Central memory CD4-positive, alpha-beta T cell (primary cell): ENCODE measurements at regions not wholly inside any gene's neighbourhood (a gene's known extent, or its start where the extent isn't known, plus 50 kb on each side); places are given as distances from the start of the nearest gene placed in this dataset.

Experiments
- DNase-seq: peaks from one replicate; pipeline ENCODE4 v3.0.0; 2022

DNA sequence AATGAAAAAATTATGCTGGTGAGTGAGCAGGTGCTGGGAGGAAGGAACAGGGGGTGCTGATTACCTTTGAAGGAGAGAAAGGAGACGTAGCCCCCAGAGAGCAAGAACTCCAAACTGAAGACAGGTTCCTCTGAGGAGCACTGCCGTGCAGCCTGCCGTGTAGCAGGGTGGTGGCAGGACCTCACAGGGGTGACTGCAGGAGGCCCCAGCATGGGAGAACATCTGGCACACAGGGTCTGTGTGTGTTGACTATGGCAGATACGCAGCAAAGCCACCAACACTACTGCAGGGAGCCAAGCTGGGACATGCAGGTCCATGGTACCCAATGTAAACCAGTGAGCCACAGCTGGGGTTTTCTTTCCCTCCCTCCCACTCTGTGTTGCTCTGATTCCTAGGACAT lies 192.1 kb upstream of the PDE1C start:
- no peak for DNase-seq

DNA sequence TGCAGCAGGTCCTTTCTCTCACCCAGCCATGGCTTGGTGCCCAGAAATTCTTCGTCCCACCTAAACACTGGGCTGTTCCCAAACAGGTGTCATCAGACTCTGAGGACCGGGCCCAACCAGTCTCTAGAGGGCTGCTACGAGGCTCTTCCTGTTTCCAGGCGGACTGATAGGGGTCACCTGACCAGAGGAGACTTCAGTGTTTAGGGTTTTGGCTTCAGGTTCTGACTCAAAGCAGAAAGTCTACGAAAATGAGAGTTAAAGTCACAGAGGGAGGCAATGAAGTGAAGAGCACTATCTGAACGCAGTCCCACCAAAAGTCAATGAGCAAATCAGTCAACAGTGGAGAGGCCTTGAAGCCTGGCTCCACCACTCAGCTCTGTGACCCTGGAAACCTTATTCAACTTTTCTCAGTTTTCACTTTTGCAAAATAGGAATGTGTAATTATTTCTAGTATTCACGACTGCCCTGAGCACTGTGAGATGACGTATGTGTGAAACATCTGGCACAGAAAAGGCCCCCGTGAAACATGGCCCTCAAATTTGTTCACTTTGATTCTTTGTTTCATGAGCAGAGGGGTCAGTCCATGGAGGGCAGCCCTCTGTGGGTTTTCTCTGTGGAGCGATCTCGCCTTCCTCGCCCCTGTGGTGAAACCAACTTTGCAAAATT lies 189.9 kb upstream of the PDE1C start:
- DNase-seq: no peak

DNA sequence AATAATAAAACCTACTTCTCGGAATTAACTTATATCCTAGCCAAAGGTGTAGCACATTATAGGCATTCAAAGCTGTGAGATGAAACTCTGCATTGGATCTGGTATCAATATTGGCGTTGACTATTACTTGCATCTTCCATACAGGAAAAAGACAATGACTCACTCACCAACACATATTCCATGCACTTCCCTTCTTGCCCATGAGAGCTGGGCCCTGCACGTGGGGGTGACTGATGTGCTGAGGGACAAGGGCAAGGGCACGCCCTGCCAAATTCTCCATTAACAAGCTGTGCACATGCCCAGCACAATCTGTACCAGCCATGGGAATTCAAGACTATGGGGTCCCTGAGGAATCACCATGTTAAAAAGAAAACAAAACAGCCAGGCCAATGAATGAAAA lies 188.1 kb upstream of the PDE1C start:
- no peak for DNase-seq

DNA sequence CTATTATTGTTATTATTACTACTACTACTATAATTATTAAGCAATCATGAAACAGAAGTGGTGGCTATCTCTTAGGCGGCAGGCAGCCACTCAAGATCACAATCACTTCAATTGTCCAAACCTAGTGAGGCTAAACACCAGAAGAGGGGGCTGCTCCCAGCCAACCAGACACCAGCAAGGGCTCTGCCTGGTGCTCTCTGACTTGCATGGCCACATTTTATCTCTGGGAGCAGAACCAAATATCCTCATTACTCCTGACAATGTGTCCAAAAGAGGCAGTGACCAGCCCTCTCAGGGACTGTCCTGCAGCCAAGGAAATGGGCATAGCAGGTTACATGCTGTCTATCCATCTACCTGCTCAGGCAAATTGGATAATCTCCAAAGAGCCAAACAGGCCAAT lies 187.4 kb upstream of the PDE1C start:
- no peak for DNase-seq

DNA sequence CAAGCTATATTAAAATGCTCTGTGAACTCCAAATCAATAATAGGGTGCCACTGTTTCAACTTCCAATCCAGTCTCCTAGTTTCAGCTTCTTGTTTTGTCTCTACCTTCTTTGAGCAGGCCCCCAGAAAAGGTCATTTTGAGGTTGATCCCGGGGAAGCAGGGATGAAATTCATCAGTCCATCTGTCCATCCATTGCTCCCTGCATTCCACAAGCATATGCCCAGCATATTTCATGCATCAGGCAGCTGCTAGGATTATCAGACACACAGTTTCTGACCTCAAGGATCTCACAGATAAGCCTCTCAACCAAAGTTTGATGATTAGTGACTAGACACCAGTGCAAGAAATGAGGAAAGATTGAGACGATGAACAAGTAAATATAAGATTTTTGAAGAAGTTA lies 186.6 kb upstream of the PDE1C start:
- no peak for DNase-seq

DNA sequence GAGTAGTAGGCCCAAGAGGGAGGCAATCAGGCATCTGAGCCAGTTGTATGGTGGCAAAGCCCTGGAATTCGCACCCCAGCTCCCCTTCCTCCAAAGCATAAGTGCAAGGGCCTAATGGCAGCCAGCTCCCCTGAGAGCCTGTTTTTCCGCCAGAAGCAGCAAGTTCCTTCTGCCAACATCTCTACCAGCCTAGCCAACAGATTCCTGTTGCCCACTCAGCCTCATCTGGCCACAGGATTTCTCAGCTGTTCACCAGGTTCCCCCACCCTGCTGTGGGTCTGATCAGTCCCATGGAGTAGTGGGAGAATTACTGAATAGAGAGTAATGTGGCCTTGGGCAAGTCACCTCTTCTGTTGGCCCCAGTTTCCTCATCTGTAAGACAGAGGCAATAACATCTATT lies 186.2 kb upstream of the PDE1C start:
- DNase-seq: no peak

DNA sequence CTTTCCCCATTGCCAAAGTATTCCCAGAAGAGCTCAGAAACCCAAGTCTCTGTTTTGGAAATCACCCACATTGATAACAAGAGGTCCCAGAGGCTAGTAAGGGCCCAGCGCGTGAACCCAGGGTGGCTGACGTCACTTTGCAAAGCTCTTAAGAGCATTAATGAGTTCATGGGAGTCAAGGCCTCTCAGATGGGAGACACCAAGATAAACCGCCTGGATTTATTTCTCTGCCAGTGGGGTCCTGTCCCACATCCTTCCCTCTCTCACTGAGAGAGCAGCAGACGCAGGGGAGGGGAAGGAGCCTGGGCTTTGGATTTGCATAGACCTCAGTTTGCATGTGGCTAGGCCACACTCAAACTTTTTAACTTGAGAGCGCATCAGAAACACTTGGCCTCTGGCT lies 184.8 kb upstream of the PDE1C start:
- DNase-seq: no peak

DNA sequence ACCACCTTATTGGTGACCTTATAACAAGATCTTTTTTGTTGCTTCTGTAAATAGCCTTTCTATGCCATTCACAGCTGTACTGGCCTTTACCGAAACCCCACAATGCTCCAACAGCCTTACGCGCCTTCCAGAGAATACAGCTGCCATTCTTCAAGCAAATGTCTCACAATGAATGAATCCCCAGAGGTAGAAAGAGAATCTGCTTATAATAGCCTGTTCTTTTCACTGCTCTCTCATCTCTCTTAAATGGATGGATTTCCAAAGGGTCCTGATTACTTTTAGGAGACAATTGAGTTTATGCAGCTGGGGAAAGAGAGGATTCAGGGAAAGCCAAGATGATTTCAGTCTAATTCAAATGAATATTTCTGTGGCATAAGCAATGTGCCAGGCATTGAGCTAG lies 183.1 kb upstream of the PDE1C start:
- DNase-seq: no peak

DNA sequence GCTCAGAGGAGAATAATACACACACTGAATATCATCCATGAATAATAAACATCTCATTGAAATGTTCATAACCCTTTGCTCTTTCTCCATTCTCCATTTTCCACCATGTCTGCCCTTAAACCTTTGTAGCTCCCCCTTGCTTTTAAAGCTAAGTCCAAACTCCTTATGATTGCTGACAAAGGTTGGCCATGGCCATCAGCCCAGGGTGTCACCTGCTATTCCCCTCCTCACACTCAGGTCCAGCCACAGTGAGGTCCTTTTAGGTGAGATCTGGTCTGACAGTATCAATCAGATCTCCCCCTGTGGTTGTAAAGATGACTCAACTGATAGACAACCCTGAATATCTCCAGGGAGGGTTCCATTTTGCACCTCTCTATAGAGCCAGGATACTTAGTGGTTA lies 181.5 kb upstream of the PDE1C start:
- no peak for DNase-seq

DNA sequence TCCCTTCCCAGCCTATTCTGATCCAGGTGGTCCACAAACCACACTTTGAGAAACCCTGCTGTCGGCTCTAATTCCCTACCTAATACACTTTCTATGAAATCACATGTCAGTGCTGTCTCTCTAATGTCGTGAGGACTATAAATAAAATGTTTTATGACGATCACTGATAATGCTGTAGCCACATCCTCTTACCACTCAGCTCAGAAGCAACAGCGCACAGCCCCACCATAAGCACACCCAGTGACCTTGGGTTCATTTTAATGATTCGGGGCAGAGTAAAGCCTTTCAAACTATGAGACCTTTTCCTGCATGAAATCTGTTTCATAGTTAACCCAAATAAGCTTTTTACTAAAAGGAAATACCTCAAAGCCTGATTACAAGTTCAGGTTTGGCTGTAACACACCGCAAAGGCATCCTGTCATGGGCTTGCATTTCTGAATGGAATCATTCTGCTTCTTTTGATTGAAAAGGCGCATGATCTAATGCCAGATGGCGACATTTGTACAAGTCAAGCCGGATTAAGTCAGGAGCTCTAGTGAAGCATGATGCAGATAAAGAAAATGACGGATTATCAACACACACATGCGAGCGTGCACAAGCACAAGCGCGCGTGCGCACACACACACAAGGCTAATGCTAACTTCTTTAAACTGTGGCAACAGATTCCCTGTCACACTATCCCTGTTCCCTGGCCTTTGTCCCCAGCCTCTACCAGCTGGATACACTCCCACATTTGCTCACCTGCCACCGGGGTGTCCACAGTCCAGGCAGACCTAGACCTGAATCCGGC lies 180.5 kb upstream of the PDE1C start:
- DNase-seq: no peak

DNA sequence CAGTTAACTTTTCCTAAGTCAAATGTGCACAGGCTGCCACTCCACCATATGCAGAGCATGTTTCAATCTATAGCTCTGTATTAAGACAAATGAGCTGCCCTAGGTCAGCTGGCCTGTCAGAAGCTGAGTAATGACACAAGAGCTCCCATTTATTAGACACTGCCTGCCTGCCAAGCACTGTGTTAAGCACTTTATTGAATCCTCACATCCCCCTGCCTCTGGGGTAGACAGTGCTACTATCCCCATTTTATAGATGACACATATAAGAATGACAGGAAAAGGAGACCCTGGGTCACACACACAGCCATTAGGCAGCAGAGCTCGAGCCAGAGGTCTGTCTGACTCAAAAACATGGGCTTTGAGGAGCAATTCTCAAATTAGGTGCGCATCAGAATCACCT lies 179.8 kb upstream of the PDE1C start:
- no peak for DNase-seq

DNA sequence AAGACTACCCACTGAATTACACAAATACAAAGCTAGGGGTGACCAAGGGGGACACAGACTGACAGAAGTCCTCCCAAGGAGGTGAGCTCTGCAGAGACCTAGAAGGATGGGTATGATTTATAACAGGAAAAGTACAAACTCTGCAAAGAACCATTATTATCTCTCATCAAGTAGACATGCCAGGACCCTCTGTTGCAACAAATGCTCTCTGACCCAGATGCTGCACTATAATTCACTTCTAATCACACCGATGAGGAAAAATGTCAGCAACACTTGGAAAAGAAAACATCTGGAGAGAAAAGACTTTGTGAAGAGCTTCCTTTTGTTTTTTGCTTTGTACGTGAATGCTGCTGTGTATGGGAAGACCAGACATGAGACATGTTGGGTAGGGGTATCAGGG lies 178.3 kb upstream of the PDE1C start:
- no peak for DNase-seq

DNA sequence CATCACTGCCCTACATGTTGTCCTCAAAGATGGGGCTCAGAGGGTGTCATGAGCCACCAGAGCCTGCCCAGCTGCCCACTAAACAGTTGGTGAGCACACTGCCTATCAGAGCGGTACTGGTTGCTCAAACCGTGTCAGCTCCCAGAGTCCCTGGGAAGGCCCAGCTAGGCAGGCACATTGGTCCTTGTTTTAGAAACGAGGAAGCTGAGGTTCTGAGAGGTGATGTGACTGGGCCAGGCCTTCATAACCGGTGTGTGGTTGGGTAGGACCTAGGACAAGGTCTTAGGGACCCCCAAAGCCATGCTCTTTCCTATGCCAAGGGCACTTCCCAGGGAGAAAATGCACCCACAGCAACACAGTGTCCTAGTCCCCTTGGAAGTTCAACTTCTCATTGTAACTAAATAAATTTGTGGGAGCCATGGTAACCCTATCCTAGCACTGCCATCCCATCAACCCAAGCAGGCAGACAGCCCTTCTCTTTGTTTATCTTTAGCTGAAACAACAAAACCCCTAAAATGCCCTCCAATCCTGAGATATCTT lies 174.7 kb upstream of the PDE1C start:
- no peak for DNase-seq

DNA sequence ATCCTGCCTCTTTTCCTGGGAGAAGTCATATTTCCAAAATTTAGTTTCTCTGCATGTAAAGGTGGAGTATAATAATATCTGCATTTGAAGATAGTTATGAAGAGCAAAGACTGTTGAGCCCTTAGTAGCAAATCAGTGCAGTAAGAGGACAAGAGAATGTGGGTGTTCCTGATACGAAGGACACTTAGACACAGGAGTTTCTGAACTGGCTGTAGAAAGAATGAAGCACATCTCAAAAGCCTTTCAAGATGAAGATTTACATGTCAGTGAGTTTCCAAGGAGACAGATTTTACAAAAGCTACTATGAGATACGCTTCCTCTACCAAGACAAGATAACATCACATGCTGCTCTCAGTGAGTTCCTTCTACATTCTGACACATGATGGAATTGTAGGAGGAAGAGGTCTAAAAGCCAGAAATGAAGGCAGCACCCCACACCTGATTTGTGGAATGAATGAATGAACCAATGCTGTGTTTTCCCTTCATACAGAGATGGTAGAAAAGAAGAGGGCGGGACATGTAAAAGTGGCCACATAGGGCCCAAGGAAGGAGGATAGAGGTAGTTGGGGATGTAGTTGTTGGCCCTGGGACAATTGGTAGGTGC lies 173.6 kb upstream of the PDE1C start:
- no peak for DNase-seq

DNA sequence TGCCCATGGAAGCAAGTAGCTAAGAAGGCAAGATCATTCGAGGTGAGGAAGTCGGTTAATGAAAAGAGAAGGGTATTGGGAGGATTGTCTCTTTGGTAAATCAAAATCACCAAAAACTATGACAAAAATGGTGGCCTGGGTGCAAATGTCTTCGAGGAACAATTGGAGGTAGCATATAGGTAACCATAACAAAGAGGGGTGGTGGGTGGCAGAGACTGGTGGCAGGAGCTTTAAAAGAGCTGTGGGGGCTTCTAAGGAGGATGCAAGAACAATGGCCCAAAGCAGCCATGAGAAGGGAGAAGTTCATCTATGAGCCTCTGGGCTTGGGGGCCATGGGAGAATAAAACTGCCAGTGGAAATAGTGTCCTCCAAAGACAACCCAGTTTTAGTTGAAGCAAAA lies 172.2 kb upstream of the PDE1C start:
- no peak for DNase-seq

DNA sequence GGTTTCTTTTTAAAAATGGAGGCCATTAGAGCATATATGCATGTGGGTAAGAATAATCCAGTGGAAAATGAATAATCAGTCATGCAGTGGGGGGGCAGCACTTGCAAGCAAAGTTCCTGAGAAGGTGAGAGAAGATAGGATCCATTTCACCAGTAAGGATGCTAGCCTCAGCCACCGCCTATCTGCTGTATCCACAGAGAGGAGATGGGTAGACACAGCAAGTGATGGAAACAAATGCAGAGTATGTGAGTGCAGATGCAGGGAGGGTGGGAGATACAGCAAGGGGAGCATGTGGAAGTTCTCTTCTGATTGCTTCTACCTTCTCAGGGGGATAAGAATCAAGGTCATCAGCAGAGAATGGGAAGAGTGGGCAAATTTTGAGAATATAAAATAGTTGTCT lies 171.4 kb upstream of the PDE1C start:
- no peak for DNase-seq

DNA sequence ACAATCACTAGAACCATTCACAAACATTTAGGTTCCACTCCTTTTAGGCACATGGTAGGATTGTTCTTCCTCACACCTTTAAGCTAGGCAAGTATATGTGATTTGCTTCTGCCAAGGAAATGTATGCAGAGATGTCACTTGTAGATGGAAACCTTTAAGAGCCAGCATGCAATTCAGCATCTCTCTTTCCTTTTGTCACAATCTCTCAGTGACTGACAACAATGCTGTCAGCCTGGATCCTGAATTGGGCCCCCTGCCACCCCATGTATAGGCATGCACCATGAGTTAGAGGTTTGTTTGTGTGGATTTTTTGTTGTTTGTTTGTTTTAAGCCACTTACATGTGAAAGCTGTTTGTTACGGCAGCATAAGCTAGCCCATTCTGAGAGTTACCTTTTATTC lies 169.6 kb upstream of the PDE1C start:
- no peak for DNase-seq

DNA sequence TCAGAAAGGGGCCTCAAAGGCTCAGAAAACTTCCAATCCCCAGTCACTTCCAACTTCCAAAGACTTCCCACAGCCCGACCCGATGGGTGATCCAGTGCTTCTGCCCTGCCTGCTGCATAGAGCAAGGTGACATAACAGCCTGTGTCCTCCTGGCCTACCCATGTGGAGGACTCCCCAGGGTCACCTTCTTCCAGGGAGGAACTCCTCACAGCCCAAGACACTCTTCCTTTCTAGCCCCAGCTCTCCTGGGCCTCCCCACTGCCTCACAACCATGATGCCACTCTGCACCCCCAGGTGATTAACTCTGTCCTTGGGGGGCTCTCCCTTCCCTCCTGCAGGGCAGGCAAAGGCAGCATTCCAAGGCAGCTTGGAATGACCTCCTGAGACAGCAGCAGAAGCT lies 158.4 kb upstream of the PDE1C start:
- DNase-seq: no peak

DNA sequence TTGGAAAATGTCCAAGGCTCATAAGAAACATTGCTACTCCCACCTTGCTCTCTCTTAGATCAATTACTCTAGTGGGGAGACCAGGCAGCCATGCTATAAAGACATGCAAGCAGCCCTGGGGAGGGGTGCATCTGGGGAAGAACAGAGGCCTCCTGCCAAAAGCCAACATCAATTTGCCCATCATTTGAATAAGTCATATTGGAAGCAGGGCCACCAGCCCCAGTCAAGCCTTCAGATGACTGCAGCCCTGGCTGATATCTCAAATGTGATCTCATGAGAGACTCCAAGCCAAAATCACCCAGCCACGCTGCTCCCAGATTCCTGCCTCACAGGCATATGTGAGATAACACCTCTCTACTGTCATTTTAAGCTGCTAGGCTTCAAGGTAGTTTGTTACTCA lies 157.5 kb upstream of the PDE1C start:
- DNase-seq: no peak

DNA sequence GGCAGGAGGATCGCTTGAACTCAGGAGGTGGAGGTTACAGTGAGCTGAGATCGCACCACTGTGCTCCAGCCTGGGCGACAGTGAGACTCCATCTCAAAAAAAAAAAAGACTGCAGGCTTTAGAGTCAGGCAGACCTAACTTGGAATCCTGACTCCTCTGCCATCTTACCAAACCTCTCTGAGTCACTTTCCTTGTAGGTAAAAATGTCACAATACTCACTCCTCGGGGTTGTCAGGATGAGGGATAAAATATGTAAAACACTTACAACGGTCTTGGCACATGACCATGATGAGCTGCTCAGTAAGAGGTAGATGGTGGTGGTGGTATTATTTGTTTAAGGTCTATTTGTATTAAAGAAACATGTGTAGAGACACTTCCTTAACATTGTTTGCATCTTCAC lies 154.1 kb upstream of the PDE1C start:
- no peak for DNase-seq

DNA sequence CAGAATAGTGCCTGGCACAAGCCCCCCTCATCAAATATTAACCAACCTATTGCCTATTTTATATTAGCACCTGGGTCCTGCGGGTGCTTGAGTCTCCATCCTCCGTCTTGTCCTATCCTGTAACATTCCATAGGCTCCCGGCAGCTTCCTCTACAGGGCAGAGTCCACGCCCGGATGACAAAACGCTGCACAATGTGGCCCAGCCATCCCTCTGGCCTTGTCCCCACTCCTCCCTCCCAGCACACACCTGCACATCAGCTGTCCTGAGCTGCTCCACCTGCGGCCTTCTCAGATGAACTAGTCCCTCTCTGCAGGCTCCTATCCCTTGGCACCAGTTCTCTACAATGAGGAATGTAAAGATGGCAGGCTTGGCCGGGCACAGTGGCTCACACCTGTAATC lies 153.5 kb upstream of the PDE1C start:
- no peak for DNase-seq

DNA sequence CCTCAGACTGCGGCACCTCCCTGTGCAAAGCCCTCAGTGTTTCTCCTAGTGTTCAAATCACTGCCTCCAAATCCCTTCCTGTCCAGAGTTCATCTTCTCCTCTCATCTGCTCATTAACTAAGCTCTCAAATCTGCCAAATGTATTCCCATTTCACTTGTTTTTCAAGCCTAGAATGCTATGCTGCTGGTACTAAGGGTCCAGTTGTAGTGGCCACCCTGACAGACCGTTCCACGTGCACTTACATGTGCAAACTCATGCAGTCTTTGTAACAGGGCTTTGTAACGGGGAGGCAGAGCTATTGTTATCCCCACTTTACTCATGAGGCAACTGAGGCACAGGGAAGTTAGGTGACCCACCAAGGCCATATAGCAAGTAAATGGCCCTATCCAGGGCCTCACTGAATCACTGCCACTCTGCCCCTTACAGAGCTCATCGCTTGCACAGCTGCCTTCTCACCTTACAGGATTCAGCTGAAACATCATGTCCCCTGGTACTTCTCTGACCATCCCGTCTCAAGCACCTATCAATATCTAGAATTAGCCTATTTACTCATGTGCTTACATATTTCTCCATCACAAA lies 153.0 kb upstream of the PDE1C start:
- DNase-seq: no peak

DNA sequence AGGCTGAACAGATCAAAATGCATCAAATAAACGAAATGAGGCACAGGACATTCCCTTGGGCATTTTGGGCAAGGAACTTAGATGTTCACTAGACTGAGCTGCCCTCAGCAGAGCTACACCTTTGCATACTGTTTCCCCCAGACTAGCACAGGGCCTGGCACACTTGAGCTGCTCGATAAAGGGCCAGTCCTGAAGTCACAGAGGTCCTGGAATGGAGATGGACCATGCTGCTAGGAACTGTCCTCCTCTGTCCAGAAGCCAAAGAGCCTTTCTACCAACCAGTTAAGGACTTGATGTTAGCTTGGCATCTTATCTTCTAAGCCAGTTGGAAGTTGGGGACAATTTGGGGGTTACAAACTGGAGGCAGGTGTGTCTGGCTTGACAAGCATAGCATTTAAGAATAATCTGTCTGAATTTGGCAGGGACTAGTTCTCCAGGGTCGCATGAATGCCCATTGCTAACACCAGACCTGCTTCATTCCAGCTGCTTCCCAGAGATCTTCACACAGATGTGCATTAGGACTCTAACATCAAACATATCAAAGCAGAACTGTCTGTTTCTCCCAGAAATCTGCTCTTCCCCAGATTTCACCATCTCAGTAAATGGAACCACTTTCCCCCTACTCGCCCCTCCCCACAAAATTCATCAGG lies 152.2 kb upstream of the PDE1C start:
- no peak for DNase-seq
